ENCODE measurements at regions not wholly inside any gene's neighbourhood (a gene's known extent, or its start where the extent isn't known, plus 50 kb on each side); places are given as distances from the start of the nearest gene placed in this dataset.

DNA sequence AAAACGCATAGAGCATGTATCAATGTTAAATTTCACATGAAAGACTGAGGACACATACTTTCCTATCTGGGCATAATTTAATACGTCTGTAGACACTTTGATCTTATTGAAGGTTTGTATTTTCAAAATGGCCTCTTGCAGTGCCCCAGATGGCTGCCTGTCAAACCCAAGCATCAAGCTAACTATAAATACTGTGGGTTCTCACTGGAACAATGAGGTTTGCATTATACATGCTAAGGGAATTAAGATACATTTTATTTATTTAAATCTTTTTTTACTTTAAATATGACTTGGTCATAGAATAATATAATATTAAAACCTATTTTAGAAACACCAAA lies 702.9 kb upstream of the GRAMD2B start:
- DNase-seq = no peak

DNA sequence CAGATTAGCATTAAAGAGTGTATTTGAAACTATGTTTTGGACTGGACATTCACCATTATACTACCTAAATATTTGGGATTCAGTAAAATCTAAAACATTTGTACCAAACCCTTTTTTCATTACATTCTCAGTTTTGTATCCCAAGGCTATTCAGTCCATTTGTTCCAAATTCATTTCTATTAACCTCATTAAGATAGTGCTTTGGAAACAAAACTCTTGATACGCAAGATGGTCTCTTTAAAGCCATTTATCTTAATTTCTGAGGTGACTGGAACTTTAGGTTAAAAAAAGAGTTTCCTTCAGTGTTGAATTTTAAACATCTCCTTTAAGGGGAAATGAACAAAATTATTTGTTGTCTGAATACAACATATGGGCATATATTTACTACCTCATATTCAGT lies 702.5 kb upstream of the GRAMD2B start:
- no peak for DNase-seq

DNA sequence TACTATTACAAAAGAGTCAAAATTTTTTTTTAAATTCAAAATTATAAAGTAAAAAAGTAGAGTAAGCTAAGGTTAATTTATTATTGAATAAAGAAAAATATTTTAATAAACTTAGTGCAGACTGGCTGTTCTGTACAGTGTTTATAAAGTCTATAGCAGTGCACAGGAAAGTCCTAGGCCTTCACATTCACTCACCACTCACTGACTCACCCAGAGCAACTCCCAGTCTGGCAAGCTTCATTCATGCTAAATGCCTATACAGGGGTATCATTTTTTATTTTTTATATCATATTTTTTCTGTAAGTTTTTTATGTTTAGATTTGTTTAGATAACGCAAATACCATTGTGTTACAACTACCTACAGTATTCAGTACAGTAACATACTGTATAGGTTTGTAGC lies 700.7 kb upstream of the GRAMD2B start:
- DNase-seq = no peak

DNA sequence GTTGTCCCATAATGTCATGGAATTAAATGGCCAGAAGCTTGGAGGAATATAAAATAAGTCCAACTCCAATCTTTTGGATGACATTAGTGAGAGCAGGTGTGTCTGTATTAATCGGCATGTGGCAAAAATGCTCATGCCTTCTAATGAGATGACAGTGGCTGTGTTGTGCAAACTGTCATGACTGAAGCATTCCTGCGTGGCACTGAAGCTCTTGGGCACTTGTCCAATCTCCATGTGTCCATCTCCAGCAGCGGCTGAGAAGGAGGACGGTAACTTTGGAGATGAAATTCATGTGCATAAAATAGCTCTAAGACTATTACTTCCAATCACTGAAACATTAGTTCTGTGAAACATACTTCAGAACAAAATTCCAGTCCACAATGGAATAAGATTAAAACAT lies 697.5 kb upstream of the GRAMD2B start:
- DNase-seq = no peak

DNA sequence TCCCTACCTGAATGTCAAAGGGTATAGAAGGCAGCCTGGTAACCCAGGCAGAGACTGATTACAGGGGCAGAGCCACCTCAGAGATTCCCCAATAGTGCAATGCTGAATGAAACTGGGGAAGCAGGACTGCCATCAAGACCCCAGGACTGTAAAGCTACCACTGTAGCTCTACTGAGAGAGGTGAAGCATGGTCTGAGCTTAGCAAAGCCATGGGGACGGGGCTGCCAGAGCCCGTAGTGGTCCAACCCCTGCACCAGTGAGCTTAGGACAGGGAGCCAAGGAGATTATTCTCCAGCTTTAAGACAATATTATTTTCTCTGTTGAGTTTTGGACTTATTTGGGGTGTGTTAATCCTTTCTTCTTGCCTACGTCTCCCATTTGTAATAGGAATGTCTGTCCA lies 679.3 kb upstream of the GRAMD2B start:
- no peak for DNase-seq

DNA sequence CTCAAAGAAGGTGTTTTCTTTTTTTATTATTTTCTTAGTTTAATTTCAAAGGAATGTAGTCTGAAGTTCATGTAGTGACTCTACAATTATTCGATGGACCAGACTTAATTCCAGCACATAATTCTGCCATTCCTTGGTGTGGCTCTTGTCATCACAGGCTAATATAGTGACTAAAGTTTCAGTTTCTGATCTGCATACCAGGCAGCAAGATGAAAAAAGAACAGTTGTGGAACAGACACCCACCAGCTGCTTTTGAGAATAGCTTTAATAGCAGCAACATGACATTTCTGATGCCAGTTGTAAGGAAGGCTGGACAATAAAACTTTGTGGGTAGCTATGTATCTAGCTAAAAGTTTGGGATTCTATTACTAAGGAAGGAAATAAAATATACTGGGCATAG lies 676.3 kb upstream of the GRAMD2B start:
- DNase-seq = no peak

DNA sequence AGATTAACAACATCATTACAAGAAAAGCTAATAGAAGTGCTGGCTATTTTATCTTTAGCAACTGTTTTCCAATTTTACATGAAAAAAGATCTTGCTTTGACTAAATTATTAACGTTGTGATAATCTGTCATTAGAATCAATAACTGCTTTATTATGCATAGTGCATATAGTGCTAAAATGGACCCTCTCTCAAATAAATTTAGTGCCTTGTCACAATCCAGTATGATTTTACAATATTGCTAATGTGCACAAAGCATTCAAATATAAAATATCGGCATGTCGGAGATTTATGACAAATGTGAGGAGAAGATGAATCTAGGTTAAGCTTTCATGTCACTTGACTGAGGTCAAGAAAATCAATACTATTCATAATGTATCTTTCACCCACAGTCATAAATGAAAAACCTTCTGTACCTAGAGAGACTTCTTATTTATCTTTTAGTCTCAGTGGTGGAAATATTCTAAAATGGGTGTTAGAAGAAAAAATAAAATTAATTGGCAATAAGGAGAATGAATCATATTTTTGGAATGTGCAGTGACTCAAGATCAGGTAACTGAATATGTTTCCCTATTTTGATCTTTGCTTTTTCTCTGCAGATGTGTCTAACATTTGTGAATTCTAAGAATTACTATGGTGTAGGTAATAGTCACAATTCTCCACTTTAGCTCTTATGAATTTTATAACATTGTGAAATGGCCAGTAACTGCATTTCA lies 672.9 kb upstream of the GRAMD2B start:
- DNase-seq = no peak

GRCh38 chr5:125750861-125751186 lies 672.4 kb upstream of the GRAMD2B start:
- DNase-seq = no peak

DNA sequence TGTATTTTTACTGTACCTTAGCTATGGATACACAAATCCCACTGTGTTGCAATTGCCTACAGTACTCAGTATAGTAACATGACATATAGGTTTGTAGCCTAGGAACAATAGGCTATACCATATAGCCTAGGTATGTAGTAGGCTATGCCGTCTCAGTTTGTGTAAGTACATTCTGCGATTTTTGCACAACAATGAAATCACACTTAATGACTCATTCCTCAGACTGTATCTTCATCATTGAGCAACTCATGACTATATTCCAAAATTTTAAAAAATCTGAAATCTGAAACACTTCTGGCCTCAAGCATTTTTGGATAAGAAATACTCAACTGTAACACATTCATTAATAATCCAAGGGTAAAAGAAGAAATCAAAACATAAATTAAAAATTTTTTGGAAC lies 666.8 kb upstream of the GRAMD2B start:
- DNase-seq = no peak

DNA sequence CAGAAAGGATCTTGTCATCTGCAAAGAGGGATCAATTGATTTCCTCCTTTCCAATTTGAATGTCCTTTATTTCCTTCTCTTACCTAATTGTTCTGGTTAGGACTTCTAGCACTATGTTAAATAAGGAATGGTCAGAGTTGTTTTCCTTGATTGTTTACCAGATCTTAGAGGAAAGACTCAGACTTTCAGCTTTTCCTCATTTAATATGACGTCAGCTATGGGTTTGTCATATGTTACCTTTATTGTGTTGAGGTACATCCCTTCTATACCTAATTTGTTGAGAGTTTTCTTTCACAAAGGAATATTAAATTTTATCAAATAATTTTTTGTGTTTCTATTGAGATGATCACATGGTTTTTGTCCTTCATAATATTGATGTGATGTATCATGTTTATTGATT lies 656.5 kb upstream of the GRAMD2B start:
- DNase-seq = no peak

- no peak for DNase-seq
Observed at GRCh38 chr5:125775896-125776295, 647.3 kb upstream of the GRAMD2B start.

- no peak for DNase-seq
Observed at GRCh38 chr5:125776656-125777139, 646.5 kb upstream of the GRAMD2B start.

DNA sequence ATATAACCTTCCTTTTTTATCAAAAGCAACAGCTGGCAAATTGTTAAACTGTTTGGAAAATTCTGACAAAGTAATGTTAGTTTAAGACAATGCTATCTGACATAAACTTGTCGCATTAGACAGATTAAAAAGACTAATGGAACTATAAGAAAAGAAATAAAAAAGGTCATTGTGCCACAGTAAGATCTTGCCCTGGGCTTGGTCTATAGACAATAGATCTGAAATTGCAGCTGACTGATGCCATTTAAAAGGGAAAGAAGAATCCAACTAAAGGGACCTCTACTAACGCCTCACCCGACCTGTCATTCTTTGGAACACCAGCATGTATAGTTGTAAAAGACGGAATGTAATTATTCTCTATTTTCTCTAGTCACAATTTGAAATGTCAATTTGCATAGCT lies 644.4 kb upstream of the GRAMD2B start:
- no peak for DNase-seq

- no peak for DNase-seq
Observed at GRCh38 chr5:125785407-125785806, 637.8 kb upstream of the GRAMD2B start.

GRCh38 chr5:125786021-125786420 lies 637.2 kb upstream of the GRAMD2B start:
- DNase-seq = no peak

GRCh38 chr5:125793470-125793869 lies 629.7 kb upstream of the GRAMD2B start:
- DNase-seq = no peak

- DNase-seq = no peak
Observed at GRCh38 chr5:125794922-125795321, 628.3 kb upstream of the GRAMD2B start.

DNA sequence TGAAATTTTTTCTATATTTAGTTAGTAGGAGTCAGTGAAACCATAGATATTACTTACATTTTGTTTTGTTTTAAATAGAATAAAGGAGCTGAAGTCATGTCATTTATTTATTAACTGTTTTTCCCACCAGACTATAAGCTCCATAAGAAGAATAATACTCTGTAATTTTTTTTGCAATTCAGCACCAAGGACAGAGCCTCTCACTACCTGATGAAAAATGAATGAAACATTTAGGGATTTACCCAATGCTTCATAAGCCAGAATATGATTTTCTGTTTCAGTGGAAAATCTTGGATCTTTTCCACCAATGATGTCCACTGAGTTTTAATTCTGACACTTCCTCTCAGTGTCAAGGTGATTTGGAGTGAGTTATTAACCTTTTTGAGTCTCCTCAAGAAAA lies 624.9 kb upstream of the GRAMD2B start:
- DNase-seq = no peak

GRCh38 chr5:125812651-125813050 lies 610.6 kb upstream of the GRAMD2B start:
- no peak for DNase-seq

DNA sequence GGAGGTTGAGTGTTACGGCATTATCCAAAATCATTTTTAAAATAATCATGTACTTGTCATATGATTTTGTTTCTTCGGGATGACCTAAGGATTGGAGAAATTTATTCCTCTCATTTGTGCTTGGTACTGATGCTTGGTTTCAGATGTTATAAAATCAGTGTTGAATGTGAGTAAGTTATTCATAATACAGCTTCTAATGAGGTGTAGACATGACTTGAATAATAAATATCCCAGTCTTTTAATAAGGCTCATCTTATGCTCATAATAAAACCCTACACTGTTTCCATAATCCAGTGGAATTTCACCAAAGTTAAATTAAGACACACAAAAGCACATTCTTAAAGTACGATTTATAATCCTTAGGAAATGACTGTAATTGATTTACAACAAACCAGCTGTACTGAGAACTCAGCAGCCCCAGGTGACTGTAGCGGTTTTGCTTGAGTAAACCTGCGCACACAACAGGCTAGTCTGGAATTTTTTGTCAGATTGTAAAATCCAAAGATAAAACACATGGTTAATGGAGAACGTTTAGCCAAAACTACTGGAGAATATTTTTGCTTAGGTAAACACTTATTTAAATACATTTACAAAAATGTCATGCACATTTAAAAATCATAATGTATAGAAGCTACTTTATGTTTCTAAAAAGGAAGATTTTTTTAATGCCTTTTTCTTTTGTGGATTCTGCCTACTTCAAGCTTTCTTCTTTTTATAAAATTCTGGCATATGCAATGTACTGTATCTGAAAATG lies 609.8 kb upstream of the GRAMD2B start:
- no peak for DNase-seq

GRCh38 chr5:125814119-125814518 lies 609.1 kb upstream of the GRAMD2B start:
- no peak for DNase-seq

GRCh38 chr5:125823572-125823971 lies 599.6 kb upstream of the GRAMD2B start:
- DNase-seq = no peak

DNA sequence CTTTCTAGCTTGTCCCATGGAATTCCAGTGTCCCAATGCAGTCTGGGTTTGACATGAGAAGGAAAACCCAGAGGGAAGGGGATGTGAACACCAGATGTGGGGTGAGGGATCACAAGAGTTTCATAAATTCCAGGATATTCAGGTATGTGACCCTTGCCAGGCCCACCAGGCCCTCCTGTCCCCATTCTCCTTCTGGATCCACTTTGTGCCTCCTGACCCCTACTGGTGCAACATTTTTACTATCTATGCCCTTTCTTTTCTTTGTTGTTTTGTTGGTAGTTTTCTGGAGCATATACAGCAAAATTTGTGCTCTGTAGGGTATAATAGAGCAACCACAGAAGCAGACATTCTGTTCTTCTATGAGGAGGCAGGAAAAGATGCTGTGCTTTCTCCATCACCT lies 597.0 kb upstream of the GRAMD2B start:
- DNase-seq = no peak

DNA sequence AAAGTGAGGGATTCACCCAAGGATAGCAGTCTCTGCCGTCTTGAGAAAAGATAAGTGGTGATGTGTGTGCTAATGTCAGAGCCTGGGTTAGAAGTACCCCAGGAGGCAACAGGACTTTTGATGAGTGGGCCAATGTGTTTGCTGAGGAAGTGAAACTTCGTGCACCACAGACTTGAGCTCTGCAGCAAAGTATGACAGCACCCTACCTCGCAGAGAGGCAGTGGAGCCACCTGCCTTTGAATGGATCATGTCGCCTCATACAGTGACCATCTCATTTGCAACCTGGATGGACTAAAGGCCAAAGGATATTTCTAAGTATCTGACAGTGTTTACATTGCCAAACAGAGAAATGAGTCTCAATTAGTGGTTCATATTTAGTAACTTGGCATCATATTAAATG lies 593.9 kb upstream of the GRAMD2B start:
- DNase-seq = no peak

GRCh38 chr5:125833398-125833797 lies 589.8 kb upstream of the GRAMD2B start:
- no peak for DNase-seq

Measured in activated CD4-positive, CD25-positive, alpha-beta regulatory T cell treated with anti-CD3 and anti-CD28 coated beads, Interleukin-2, amount 50 U/mL, for 72 hours (primary cell).